Neural progenitor cell (in vitro differentiated cells): ENCODE measurements at regions not wholly inside any gene's neighbourhood (a gene's known extent, or its start where the extent isn't known, plus 50 kb on each side); places are given as distances from the start of the nearest gene placed in this dataset.

Source experiments
- DNase-seq: peaks from one replicate; pipeline ENCODE4 v3.0.0-alpha.2; 2016; ENCODE audit warnings: low spot score
- H2AFZ ChIP-seq: fragments of 200-600 bp; sonication (generic); replicated peaks from 2 replicates; pipeline ENCODE4 v1.6.1; 2016; ENCODE audit warnings: antibody characterized with exemption
- H3F3A ChIP-seq: fragments of 200-600 bp; sonication (generic); 2 replicates; pipeline ENCODE4 v1.6.1; 2016; ENCODE audit warnings: antibody characterized with exemption, low read depth
- H3K27ac ChIP-seq: fragments of 200-600 bp; sonication (generic); 2 replicates; pipeline ENCODE4 v1.5.1; 2016; ENCODE audit warnings: mild to moderate bottlenecking
- H3K27me3 ChIP-seq: fragments of 200-600 bp; sonication (generic); 2 replicates; pipeline ENCODE4 v1.6.1; 2016; ENCODE audit warnings: mild to moderate bottlenecking, moderate library complexity
- H3K36me3 ChIP-seq: fragments of 200-600 bp; sonication (generic); 2 replicates; pipeline ENCODE4 v1.5.1; 2016
- H3K4me1 ChIP-seq: fragments of 200-600 bp; sonication (generic); 2 replicates; pipeline ENCODE4 v1.6.1; 2016; ENCODE audit warnings: mixed run types
- H3K4me2 ChIP-seq: fragments of 200-600 bp; sonication (generic); 2 replicates; pipeline ENCODE4 v1.6.1; 2016
- H3K4me3 ChIP-seq: fragments of 200-600 bp; sonication (generic); 2 replicates; pipeline ENCODE4 v1.5.1; 2016
- H3K79me2 ChIP-seq: fragments of 200-600 bp; sonication (generic); 2 replicates; pipeline ENCODE4 v1.6.1; 2016; ENCODE audit warnings: low read depth
- H3K9ac ChIP-seq: fragments of 200-600 bp; sonication (generic); 2 replicates; pipeline ENCODE4 v1.6.1; 2016
- H3K9me3 ChIP-seq: fragments of 200-600 bp; sonication (generic); 2 replicates; pipeline ENCODE4 v1.5.1; 2016; ENCODE audit warnings: low read depth
- H4K20me1 ChIP-seq: fragments of 200-600 bp; sonication (generic); 2 replicates; pipeline ENCODE4 v1.6.1; 2016; ENCODE audit warnings: low read depth
- H3K27ac Mint-ChIP-seq: 3 replicates; pipeline ENCODE4 v1.8.0; 2021; ENCODE audit warnings: mixed read lengths
- H3K27me3 Mint-ChIP-seq: 2 replicates; pipeline ENCODE4 v1.8.0; 2022; ENCODE audit warnings: low read depth, mild to moderate bottlenecking, inconsistent platforms, moderate library complexity, mixed read lengths; ENCODE audit not compliant: insufficient read depth
- H3K36me3 Mint-ChIP-seq: 3 replicates; pipeline ENCODE4 v1.8.0; 2021; ENCODE audit warnings: mixed read lengths
- H3K4me1 Mint-ChIP-seq: 3 replicates; pipeline ENCODE4 v1.8.0; 2021; ENCODE audit warnings: mixed read lengths
- H3K4me3 Mint-ChIP-seq: 3 replicates; pipeline ENCODE4 v1.8.0; 2021; ENCODE audit warnings: mild to moderate bottlenecking, moderate library complexity, mixed read lengths
- H3K9me3 Mint-ChIP-seq: 3 replicates; pipeline ENCODE4 v1.8.0; 2020; ENCODE audit warnings: mixed read lengths
- EZH2 ChIP-seq: fragments of 200-600 bp; sonication (generic); IDR thresholded peaks from 2 replicates; pipeline ENCODE4 v1.6.1; 2017; ENCODE audit warnings: antibody characterized with exemption, mild to moderate bottlenecking, moderate library complexity
- EZH2phosphoT487 ChIP-seq: fragments of 200-600 bp; sonication (generic); IDR thresholded peaks from 2 replicates; pipeline ENCODE4 v1.6.1; 2017; ENCODE audit warnings: antibody characterized with exemption
- TF ChIP-seq, protein P1 (sequence below): fragments of 200-600 bp; sonication (generic); IDR thresholded peaks from 2 replicates; pipeline ENCODE4 v1.5.1; 2017; ENCODE audit warnings: antibody characterized with exemption, mild to moderate bottlenecking

DNA sequence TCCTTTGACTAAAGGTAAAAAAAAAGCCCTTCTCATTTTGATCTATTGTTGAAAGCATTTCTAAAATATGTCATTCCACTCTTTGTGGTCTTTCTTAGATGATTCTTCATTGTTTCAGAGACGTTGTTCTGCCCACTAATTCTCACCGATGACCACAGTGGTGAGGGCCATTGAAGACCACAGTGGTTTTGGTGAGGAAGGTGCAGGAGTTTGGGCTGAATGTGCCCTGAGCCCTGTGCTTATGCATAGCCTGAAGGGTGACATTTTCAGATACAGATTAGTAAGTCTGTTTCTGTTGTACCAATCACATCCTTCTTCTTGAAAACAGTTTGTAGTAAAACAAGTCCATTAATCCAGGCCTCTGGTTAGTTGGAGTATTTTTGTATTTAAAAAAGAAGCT lies 251.3 kb upstream of the ATP5MC3 start:
- H3K27me3 Mint-ChIP-seq, result no peaks in the 10 kb centered on the region
- H3K27ac ChIP-seq, result no peak overlapping the region

GRCh38 chr2:175432021-175432420 lies 250.5 kb upstream of the ATP5MC3 start:
- H3K9me3 ChIP-seq, result no peaks in the 10 kb centered on the region
- H3K4me3 ChIP-seq, result no peak overlapping the region
- Mint-ChIP-seq H3K27ac (no peak overlapping the region), H3K36me3 (no peaks in the 10 kb centered on the region), H3K4me1 (peaks cover 9% of the 10 kb centered on the region), H3K27me3 (no peaks in the 10 kb centered on the region), H3K4me3 (no peak overlapping the region), H3K9me3 (peaks cover 4% of the 10 kb centered on the region)
- H3K79me2 ChIP-seq, result no peaks in the 10 kb centered on the region
- peak overlapping the region; percentile 32 for H3K4me2 ChIP-seq
- H4K20me1 ChIP-seq, result no peaks in the 10 kb centered on the region
- peak overlapping the region; percentile 86 for H2AFZ ChIP-seq
- TF ChIP-seq, protein P1, sequence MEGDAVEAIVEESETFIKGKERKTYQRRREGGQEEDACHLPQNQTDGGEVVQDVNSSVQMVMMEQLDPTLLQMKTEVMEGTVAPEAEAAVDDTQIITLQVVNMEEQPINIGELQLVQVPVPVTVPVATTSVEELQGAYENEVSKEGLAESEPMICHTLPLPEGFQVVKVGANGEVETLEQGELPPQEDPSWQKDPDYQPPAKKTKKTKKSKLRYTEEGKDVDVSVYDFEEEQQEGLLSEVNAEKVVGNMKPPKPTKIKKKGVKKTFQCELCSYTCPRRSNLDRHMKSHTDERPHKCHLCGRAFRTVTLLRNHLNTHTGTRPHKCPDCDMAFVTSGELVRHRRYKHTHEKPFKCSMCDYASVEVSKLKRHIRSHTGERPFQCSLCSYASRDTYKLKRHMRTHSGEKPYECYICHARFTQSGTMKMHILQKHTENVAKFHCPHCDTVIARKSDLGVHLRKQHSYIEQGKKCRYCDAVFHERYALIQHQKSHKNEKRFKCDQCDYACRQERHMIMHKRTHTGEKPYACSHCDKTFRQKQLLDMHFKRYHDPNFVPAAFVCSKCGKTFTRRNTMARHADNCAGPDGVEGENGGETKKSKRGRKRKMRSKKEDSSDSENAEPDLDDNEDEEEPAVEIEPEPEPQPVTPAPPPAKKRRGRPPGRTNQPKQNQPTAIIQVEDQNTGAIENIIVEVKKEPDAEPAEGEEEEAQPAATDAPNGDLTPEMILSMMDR, result no peak
- TF ChIP-seq EZH2 (no peak), EZH2phosphoT487 (no peak)
- no peaks in the 10 kb centered on the region for H3F3A ChIP-seq
- H3K9ac ChIP-seq, result peak overlapping the region; percentile 5
- DNase-seq, result peak; percentile 43
- H3K36me3 ChIP-seq, result no peaks in the 10 kb centered on the region
- no peaks in the 10 kb centered on the region for H3K27me3 ChIP-seq
- peaks cover 13% of the 10 kb centered on the region for H3K4me1 ChIP-seq
- H3K27ac ChIP-seq, result no peak overlapping the region

More for the DNA sequence above, 251.3 kb upstream of the ATP5MC3 start:
- H4K20me1 ChIP-seq, result no peaks in the 10 kb centered on the region
- DNase-seq, result no peak
- H3K4me3 Mint-ChIP-seq, result no peak overlapping the region
- H3K27me3 ChIP-seq, result no peaks in the 10 kb centered on the region
- peaks cover 4% of the 10 kb centered on the region for H3K9me3 Mint-ChIP-seq
- peaks cover 9% of the 10 kb centered on the region for H3K4me1 Mint-ChIP-seq
- H3K27ac Mint-ChIP-seq, result no peak overlapping the region
- H3K4me2 ChIP-seq, result no peak overlapping the region
- no peaks in the 10 kb centered on the region for H3K79me2 ChIP-seq
- no peaks in the 10 kb centered on the region for H3K9me3 ChIP-seq
- H3K36me3 ChIP-seq, result no peaks in the 10 kb centered on the region
- no peak overlapping the region for H3K4me3 ChIP-seq
- peaks cover 13% of the 10 kb centered on the region for H3K4me1 ChIP-seq
- no peaks in the 10 kb centered on the region for H3K36me3 Mint-ChIP-seq
- no peaks in the 10 kb centered on the region for H3F3A ChIP-seq
- TF ChIP-seq, protein P1, result no peak
- TF ChIP-seq EZH2phosphoT487 (no peak), EZH2 (no peak)
- H3K9ac ChIP-seq, result no peak overlapping the region
- H2AFZ ChIP-seq, result no peak overlapping the region

GRCh38 chr2:175431101-175431946 lies 249.8 kb upstream of the ATP5MC3 start:
- Histone ChIP-seq H3K4me3 (no peak overlapping the region), H4K20me1 (no peaks in the 10 kb centered on the region), H3K27ac (no peak overlapping the region), H3F3A (no peaks in the 10 kb centered on the region), H3K36me3 (no peaks in the 10 kb centered on the region), H3K79me2 (no peaks in the 10 kb centered on the region), H3K27me3 (no peaks in the 10 kb centered on the region), H2AFZ (no peak overlapping the region), H3K4me2 (peak overlapping the region; percentile 32), H3K9me3 (no peaks in the 10 kb centered on the region), H3K4me1 (peaks cover 13% of the 10 kb centered on the region), H3K9ac (no peak overlapping the region)
- peaks cover 4% of the 10 kb centered on the region for H3K9me3 Mint-ChIP-seq
- TF ChIP-seq EZH2 (no peak), EZH2phosphoT487 (no peak)
- TF ChIP-seq, protein P1, result no peak
- DNase-seq, result no peak
- H3K27ac Mint-ChIP-seq, result no peak overlapping the region
- H3K4me1 Mint-ChIP-seq, result peaks cover 9% of the 10 kb centered on the region
- H3K4me3 Mint-ChIP-seq, result no peak overlapping the region
- no peaks in the 10 kb centered on the region for H3K27me3 Mint-ChIP-seq
- no peaks in the 10 kb centered on the region for H3K36me3 Mint-ChIP-seq
